ENCODE measurements at regions not wholly inside any gene's neighbourhood (a gene's known extent, or its start where the extent isn't known, plus 50 kb on each side); places are given as distances from the start of the nearest gene placed in this dataset.

- no peak for TF ChIP-seq POLR2AphosphoS5 (IDR thresholded peaks at IDR 0.05)
- TF ChIP-seq, protein P1, sequence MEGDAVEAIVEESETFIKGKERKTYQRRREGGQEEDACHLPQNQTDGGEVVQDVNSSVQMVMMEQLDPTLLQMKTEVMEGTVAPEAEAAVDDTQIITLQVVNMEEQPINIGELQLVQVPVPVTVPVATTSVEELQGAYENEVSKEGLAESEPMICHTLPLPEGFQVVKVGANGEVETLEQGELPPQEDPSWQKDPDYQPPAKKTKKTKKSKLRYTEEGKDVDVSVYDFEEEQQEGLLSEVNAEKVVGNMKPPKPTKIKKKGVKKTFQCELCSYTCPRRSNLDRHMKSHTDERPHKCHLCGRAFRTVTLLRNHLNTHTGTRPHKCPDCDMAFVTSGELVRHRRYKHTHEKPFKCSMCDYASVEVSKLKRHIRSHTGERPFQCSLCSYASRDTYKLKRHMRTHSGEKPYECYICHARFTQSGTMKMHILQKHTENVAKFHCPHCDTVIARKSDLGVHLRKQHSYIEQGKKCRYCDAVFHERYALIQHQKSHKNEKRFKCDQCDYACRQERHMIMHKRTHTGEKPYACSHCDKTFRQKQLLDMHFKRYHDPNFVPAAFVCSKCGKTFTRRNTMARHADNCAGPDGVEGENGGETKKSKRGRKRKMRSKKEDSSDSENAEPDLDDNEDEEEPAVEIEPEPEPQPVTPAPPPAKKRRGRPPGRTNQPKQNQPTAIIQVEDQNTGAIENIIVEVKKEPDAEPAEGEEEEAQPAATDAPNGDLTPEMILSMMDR (IDR thresholded peaks at IDR 0.05; ENCODE audit: poor library complexity, severe bottlenecking): no peak
- TF ChIP-seq, protein P2, sequence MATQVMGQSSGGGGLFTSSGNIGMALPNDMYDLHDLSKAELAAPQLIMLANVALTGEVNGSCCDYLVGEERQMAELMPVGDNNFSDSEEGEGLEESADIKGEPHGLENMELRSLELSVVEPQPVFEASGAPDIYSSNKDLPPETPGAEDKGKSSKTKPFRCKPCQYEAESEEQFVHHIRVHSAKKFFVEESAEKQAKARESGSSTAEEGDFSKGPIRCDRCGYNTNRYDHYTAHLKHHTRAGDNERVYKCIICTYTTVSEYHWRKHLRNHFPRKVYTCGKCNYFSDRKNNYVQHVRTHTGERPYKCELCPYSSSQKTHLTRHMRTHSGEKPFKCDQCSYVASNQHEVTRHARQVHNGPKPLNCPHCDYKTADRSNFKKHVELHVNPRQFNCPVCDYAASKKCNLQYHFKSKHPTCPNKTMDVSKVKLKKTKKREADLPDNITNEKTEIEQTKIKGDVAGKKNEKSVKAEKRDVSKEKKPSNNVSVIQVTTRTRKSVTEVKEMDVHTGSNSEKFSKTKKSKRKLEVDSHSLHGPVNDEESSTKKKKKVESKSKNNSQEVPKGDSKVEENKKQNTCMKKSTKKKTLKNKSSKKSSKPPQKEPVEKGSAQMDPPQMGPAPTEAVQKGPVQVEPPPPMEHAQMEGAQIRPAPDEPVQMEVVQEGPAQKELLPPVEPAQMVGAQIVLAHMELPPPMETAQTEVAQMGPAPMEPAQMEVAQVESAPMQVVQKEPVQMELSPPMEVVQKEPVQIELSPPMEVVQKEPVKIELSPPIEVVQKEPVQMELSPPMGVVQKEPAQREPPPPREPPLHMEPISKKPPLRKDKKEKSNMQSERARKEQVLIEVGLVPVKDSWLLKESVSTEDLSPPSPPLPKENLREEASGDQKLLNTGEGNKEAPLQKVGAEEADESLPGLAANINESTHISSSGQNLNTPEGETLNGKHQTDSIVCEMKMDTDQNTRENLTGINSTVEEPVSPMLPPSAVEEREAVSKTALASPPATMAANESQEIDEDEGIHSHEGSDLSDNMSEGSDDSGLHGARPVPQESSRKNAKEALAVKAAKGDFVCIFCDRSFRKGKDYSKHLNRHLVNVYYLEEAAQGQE (IDR thresholded peaks at IDR 0.05; ENCODE audit: borderline replicate concordance): no peak
- TF ChIP-seq EP300 (conservative IDR thresholded peaks at IDR 0.05; ENCODE audit: poor library complexity, severe bottlenecking): no peak
- TF ChIP-seq TAF1 (IDR thresholded peaks at IDR 0.05; ENCODE audit: low read depth): no peak
- TF ChIP-seq EZH2 (IDR thresholded peaks at IDR 0.05; ENCODE audit: borderline replicate concordance, insufficient read depth, low read length, poor library complexity, severe bottlenecking): no peak
These were observed 347.5 kb upstream of the DDI1 start for GRCh38 chr11:103688924-103689323.
